Muscle layer of duodenum (tissue), 2 donors: ENCODE measurements at regions not wholly inside any gene's neighbourhood (a gene's known extent, or its start where the extent isn't known, plus 50 kb on each side); places are given as distances from the start of the nearest gene placed in this dataset.
"Not testable (repeated sequence)": the region's sequence is repeated elsewhere in the genome, so short reads cannot be mapped to it uniquely, and the experiment has no call there.

ENCODE experiments used
- H3K27ac ChIP-seq: one replicate; pipeline ENCODE4 v1.7.0; 2013; ENCODE audit warnings: mild to moderate bottlenecking, low read length
- H3K27me3 ChIP-seq: one replicate; pipeline ENCODE4 v1.7.0; 2013; ENCODE audit warnings: low read depth, mild to moderate bottlenecking, control low read depth, low read length
- H3K36me3 ChIP-seq, 2 donors: one replicate each; pipeline ENCODE4 v1.7.0; 2013; ENCODE audit warnings: low read length in 2 of 2, control low read depth in 1 of 2, mild to moderate bottlenecking in 1 of 2; ENCODE audit not compliant: insufficient read depth in 2 of 2, control insufficient read depth in 1 of 2
- H3K4me1 ChIP-seq, 2 donors: one replicate each; pipeline ENCODE4 v1.7.0; 2013; ENCODE audit warnings: low read length in 2 of 2, mild to moderate bottlenecking in 2 of 2, control low read depth in 1 of 2, moderate library complexity in 1 of 2; ENCODE audit not compliant: insufficient read depth in 2 of 2, control insufficient read depth in 1 of 2
- H3K4me3 ChIP-seq, 2 donors: one replicate each; pipeline ENCODE4 v1.7.0; 2013; ENCODE audit warnings: low read length in 2 of 2, low read depth in 1 of 2, mild to moderate bottlenecking in 1 of 2
- H3K9me3 ChIP-seq, 2 donors: one replicate each; pipeline ENCODE4 v1.7.0; 2013; ENCODE audit warnings: low read length in 2 of 2, control low read depth in 1 of 2, mild to moderate bottlenecking in 1 of 2; ENCODE audit not compliant: control insufficient read depth in 1 of 2
- donor health status: healthy.

DNA sequence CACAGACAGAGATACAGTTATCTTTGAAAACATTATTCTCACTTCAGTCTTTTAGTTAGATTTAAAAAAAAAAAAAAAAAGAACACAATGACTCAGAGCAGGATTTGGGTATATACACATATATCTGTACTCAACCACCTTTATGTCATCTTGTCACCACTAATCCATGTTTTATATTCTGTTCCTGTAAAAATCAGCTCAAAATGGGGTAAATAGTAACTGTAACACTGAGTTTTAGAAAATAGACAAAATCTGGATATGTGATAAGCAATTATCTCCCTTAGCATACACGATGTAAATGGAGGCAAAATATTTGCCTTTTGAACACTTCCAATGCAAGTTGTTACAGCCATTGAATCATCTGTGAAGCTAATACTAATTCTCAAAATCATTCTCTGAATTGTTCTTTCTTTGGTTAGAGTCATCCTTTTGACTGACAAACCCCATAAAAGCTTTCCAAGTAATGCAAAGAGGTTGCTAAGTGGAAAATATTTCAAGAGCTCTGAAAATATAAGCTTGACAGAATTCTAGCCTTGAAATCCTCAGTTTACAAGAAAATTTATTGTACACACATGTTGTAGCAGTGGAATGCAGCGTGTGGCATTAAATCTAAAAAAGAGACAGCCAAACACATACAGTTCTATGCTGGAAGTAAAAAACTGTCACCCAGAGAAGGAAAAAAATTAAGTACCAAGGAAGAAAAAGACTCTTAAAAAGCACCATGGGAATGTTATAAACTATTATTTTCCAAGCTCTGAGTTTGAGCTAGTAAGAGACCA, 502.2 kb upstream of the PHF14 start:
- Histone ChIP-seq H3K4me3 (no peak overlapping the region), H3K4me1 (no peaks in the 10 kb centered on the region), H3K36me3 (no peaks in the 10 kb centered on the region), H3K9me3 (no peaks in the 10 kb centered on the region), H3K27ac (no peak overlapping the region), H3K27me3 (no peaks in the 10 kb centered on the region)

DNA sequence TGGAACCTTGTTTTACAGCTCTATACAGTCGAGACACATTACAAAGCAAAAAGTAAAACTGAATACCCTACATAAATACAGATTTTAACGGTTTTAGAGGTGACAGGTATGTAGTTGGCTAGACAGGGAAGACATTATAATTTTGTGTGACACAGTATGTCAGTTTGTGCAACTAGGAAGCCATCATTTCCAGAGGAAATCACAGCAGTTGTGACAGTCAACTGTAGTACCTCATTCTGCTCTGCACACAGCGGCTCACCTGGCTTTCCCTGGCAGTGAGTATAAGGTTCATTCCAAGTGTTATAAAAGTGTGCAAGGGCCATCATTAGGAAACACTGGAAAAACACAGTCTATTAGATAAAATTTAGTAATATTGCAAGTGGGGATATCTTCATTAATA, 501.6 kb upstream of the PHF14 start:
- no peaks in the 10 kb centered on the region for H3K27me3 ChIP-seq
- H3K36me3 ChIP-seq = no peaks in the 10 kb centered on the region
- H3K4me1 ChIP-seq = no peaks in the 10 kb centered on the region
- no peak overlapping the region for H3K4me3 ChIP-seq
- no peaks in the 10 kb centered on the region for H3K9me3 ChIP-seq
- no peak overlapping the region for H3K27ac ChIP-seq

DNA sequence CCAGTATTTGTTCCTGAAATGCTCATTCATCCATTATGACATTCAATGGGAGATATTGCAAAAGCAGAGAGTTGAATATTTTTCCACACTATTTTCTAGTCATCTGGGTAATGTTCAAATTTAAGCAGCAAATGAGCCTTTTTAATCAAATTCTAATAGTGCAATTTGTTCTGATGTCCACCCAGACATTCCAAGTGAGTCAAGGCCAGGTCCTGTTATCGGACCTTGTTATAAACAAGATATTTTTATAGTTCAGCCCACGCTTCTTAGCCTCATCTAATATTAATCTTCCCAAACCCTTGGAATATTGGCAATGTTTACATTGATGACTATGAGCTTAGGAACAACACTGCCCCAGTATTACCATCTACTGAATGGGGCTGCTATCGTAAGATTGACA, 500.1 kb upstream of the PHF14 start:
- Histone ChIP-seq H3K4me1 (no peaks in the 10 kb centered on the region), H3K27me3 (no peaks in the 10 kb centered on the region), H3K4me3 (no peak overlapping the region), H3K9me3 (no peaks in the 10 kb centered on the region), H3K36me3 (no peaks in the 10 kb centered on the region), H3K27ac (no peak overlapping the region)

DNA sequence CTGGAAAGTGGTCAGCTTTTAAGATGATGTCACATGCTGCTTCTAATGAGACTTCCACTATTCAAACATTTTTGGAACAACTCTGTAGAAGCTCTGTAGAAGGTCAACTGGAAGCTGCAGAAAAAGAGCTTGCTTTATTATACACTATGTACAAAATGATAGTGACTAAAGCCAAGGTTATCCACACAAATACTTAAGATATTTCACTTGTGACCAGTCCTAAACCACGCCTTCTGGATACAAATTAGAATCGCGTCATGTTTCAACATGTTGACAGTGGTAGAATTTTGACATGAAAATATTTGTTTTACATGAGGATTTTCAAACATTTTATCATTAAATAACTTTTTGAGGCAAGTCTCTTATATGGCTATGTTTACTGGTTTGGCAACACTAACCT, 499.6 kb upstream of the PHF14 start:
- no peaks in the 10 kb centered on the region for H3K36me3 ChIP-seq
- H3K4me1 ChIP-seq = no peaks in the 10 kb centered on the region
- H3K4me3 ChIP-seq = no peak overlapping the region
- no peaks in the 10 kb centered on the region for H3K27me3 ChIP-seq
- H3K9me3 ChIP-seq = no peaks in the 10 kb centered on the region
- no peak overlapping the region for H3K27ac ChIP-seq

DNA sequence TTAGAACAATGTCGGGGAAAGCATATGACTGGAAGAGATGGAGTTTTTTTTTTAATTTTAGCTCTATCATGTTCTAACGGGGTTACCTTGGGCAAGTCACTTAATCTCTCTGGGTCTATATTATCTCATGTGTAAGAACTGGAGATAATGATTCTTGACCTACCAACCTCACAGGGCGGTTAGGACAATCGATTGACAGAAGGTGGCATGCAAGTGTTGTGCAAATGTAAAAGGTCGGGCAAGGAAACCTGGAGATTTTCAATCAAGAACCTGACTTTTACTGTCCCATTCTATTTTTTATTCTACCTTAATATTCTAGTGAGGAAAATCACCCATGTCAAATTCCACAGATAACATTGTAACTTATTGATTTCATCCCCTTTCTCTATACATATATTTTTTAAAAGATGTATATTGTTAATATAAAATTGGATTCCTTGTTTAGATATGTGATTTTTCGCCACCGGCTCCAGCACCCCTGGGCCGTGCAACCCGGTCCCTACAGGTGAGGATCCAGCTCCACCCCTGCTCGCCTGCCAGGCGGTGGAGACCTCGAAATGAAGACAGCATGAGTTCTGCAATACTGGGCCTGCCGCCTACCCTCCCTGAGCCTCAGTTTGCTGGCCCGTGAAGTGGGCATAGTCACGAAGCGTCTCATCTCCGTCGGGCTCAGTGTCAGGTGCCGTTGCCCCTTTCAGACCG, 497.6 kb upstream of the PHF14 start:
- Histone ChIP-seq H3K4me3 (no peak overlapping the region), H3K4me1 (no peaks in the 10 kb centered on the region), H3K27me3 (no peaks in the 10 kb centered on the region), H3K27ac (no peak overlapping the region), H3K9me3 (no peaks in the 10 kb centered on the region), H3K36me3 (no peaks in the 10 kb centered on the region)

DNA sequence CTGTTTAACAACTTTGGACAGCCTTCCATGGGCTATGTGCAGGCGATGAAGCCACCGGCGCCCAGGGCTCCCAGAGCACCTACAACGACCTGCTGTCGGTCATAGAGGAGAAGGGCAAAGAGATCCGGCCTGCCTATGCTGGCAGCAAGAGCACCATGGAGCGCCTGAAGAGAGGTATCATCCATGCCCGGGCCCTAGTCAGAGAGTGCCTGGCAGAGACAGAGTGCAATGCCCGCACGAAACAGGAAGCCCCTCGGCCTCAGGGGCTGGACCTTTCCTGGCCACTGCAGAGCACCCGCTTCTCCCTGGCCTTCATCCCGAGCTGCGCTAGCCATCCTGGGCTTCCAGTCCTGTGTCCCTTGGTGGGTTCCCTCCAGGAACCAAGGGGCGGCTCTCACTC, 497.0 kb upstream of the PHF14 start:
- H3K4me3 ChIP-seq = no peak overlapping the region
- H3K36me3 ChIP-seq = no peaks in the 10 kb centered on the region
- H3K27me3 ChIP-seq = no peaks in the 10 kb centered on the region
- H3K9me3 ChIP-seq = no peaks in the 10 kb centered on the region
- no peaks in the 10 kb centered on the region for H3K4me1 ChIP-seq
- H3K27ac ChIP-seq = no peak overlapping the region

DNA sequence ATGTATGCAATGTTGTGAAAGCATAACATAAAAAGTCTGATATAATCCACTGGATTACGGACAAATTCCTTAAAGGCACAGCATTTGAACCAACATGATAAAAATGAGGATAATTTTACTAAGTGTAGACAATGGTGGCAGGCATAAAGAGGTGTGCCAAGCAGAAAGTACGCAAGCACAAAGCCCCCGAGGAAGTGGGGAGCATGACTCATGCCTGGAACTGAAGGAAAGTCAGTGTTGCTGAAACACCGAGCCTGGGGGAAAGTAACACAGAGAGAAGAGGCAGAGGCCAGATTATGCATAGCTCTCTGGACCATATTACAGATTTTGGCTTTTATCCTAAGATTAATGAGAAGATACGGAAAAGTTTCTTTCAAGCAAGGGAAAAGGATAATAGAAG, 490.0 kb upstream of the PHF14 start:
- Histone ChIP-seq H3K27ac (no peak overlapping the region), H3K36me3 (no peaks in the 10 kb centered on the region), H3K9me3 (no peaks in the 10 kb centered on the region), H3K27me3 (no peaks in the 10 kb centered on the region), H3K4me1 (no peaks in the 10 kb centered on the region), H3K4me3 (no peak overlapping the region)

DNA sequence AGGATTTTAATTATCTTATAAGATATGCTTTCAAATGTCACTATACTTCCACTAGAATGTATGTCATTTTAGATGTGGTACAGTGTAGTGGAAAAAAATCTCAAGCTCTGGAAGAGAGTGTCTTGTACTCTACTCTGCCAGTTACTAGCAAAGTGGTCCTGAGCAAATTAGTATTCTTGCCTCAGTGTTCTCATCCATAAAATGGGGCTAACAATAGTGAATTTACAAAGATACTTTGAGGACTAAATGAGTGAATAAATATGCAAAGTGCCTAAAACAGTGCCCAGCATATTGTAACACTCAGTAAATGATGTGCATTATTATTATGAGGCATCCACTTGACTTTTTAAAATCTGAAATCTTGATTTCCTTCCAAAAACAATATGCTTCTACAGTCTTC, 488.9 kb upstream of the PHF14 start:
- Histone ChIP-seq H3K4me3 (no peak overlapping the region), H3K9me3 (no peaks in the 10 kb centered on the region), H3K36me3 (no peaks in the 10 kb centered on the region), H3K4me1 (no peaks in the 10 kb centered on the region), H3K27me3 (no peaks in the 10 kb centered on the region), H3K27ac (no peak overlapping the region)

DNA sequence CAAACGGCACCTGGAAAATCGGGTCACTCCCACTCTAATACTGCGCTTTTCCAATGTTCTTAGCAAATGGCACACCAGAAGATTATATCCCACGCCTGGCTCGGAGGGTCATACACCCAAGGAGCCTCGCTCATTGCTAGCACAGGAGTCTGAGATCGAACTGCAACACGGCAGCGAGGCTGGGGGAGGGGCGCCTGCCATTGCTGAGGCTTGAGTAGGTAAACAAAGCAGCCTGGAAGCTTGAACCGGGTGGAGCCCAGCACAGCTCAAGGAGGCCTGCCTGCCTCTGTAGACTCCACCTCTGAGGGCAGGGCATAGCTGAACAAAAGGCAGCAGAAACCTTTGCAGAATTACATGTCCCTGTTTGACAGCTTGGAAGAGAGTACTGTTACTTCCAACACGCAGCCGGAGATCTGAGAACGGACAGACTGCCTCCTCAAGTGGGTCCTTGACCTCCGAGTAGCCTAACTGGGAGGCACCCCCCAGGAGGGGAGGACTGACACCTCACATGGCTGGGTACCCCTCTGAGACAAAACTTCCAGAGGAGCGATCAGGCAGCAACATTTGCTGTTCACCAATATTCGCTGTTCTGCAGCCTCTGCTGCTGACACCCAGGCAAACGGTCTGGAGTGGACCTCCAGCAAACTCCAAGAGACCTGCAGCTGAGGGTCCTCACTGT, 472.3 kb upstream of the PHF14 start:
- not testable (repeated sequence) for H3K4me1 ChIP-seq, H3K4me3 ChIP-seq, H3K27me3 ChIP-seq, H3K27ac ChIP-seq, H3K36me3 ChIP-seq
- H3K9me3 ChIP-seq = peaks cover 0 to 16% of the 10 kb centered on the region in 2 donors

DNA sequence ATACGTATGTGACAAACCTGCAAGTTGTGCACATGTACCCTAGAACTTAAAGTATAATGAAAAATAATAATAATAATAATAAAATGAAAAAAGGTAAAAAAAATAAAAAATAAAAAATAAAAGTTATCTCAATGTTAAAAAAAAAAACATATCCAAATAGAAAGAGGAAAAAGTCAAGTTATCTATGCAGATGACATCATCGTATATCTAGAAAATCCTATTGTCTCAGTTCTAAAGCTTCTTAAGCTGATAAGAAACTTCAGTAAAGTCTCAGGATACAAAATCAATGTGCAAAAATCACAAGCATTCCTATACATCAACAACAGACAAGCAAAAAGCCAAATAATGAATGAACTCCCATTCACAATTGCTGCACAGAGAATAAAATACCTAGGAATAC, 466.6 kb upstream of the PHF14 start:
- no peaks in the 10 kb centered on the region for H3K27me3 ChIP-seq
- H3K27ac ChIP-seq = no peak overlapping the region
- H3K36me3 ChIP-seq = no peaks in the 10 kb centered on the region

DNA sequence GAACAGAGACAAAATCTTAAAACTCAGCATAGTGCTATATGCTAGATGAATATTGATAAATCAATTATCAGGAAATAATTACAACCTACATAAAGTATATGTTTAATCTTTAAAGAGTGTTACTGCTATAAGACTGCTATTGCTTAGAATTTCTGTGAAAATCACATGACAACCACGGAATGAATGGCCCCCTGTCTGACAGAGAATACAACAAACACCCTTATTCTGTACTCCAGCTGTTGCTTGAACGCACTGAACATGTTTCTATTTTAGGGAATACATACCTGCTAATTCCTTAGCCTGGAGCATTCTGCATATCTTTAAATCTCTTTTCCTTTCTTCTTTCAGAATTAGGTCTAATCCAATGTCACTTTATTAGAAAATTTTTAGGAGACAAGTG, 452.4 kb upstream of the PHF14 start:
- Histone ChIP-seq H3K36me3 (no peaks in the 10 kb centered on the region), H3K4me1 (no peaks in the 10 kb centered on the region), H3K27ac (no peak overlapping the region), H3K27me3 (no peaks in the 10 kb centered on the region), H3K4me3 (no peak overlapping the region), H3K9me3 (no peaks in the 10 kb centered on the region)

More for the DNA sequence above, 466.6 kb upstream of the PHF14 start:
- H3K9me3 ChIP-seq = no peaks in the 10 kb centered on the region
- no peaks in the 10 kb centered on the region for H3K4me1 ChIP-seq
- H3K4me3 ChIP-seq = no peak overlapping the region
